NCI-H69 (cell line): ENCODE measurements at regions not wholly inside any gene's neighbourhood (a gene's known extent, or its start where the extent isn't known, plus 50 kb on each side); places are given as distances from the start of the nearest gene placed in this dataset.

Experiments used
- DNase-seq: peaks from one replicate; lab custom pipeline; 2025; lab: John Stamatoyannopoulos, UW

DNA sequence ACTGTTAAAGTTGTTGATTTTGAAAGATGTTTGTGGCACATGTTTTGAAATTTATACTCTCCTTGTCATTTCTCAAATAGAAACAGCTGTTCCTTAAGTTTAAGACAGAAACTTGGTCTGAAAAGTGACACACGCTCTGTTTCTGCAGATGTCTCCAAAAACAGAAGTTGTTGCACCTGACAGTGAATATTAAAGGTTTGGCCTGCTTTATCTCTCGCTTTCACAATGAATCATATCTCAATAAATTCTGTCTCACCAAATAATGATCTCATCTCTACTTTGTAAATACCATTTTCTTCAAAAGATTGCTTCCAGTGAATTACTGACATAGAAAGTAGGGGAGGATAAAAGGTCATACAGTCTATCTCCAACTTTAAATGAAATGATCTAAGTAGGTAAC is 294.9 kb upstream of the SYT4 start:
- peak; percentile 30 for DNase-seq

DNA sequence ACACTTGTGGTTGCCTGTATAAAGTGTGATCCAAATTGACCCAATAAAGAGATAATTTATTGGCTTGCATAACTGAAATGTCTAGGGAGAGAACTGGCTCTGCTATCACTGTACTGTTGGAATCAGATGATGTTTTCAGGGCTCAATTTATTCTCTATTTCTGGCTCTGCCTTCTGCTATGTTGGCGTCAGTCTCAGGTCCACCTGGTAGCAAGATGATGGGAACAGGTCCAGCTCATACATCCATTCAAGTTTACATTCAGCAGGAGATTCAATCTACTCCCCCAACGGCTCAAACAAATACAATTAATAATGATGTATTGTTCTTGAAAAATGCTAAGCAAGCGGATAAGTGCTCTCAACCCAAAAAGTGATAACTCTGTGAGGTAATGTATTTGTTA is 297.7 kb upstream of the SYT4 start:
- peak; percentile 94 for DNase-seq

DNA sequence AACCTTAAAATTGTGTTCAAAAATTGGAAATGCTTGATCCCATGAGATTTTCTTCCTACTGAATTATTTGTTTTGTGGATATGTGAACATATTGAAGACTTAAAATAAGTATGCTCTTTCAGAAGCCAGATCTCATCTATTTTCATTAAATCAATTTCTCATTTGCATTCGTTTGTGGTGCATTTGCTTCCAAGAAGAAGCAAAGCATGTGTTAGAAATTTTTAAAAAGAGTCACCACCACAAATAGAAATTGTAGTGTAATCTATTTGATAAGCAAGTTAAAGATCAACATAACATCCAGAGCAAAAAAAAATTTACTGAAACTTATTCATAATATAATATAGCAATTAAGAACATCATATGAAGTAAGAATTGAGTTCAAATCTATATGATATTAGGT is 300.9 kb upstream of the SYT4 start:
- no peak for DNase-seq

DNA sequence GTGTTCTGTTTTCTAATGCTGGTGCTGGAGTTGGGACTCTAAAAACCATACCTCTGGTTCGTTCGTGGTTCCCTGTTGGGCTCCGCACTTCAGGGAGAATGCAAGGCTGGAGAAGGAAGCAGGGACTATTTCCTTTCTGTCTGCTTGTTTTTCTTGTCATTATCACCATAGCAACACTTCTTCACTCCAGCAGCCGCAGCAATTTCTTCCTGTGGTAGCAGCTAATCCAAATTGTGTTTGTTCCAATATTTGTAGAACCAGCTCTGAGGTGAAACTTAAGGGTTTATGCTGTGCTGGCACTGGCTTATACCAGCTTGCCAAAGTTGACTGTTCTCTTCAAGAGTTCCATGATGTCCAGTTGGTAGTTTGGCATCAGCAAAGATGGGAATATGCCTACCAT is 301.4 kb upstream of the SYT4 start:
- peak; percentile 89 for DNase-seq

DNA sequence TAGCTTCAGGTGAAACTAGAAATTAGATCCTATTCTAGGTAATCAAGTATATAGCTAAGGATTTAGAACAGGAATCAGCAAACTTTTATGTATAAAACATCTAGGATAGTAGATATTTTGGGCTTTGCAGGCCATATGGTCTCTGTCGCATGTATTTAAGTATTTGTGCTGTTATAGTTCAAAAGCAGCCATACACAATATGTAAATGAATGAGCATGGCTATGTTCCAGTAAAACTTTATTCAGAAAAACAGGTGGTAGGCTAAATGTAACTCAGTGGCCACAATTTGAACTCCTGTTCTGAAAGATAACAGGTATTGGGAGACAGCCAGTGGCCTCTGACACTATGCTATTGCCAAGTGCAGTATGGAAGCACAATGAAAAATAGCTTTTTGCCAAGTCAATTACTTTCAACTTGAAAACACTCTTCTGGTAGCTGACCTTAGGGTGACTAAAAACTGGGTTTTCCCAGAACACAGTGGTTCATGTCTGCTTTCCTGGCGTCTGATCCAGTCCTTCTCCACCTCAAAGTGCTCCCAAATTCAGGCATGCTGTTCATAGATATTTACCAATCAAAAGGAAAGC is 304.7 kb upstream of the SYT4 start:
- DNase-seq = peak; percentile 35

DNA sequence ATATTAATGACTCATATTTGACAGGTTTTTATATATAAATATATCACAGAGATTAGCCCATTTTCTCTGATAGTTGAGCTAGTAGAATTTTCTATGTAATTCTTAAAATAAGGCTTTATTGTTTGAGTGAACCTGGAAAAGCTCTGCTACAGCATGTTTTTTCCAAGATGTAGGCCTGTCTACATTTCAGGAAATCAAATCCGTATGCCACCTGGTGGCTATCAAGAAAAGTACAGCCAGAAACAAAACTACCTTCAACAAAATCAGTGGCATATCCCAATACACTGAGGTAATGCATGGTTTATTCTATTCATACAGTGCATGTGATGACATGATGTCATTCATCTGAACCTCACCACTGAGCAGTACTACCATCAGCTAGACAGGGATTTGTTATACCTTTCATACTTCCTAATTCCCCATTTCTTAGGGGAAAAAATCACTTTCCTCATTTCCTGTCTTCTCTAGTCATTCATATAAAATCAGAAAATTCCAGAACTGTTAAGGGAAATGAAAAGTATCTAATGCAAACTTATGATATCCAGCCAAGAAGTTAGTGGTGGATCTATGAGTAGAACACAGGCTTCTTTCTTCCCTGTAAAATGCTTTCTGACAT is 310.4 kb upstream of the SYT4 start:
- DNase-seq = peak; percentile 87

DNA sequence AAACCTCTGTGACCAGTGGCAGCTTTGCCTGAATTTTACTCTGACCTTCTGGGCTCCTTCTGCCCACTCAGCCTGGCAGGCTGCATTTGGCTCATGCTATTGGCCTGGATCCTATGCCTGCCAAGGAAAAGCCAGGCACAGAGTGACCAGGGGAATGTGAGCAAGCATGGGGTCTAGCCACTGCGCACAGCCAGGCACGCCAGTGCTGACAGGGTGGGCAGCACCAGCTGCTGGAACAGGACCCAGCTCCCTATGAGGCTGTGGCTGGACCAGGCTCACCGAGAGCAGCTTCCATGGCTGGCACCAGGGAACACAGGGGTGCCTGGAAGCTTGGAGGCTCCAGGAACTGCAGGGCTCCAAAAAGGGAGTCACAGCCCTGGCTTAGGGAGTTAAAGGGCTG is 311.5 kb upstream of the SYT4 start:
- no peak for DNase-seq

DNA sequence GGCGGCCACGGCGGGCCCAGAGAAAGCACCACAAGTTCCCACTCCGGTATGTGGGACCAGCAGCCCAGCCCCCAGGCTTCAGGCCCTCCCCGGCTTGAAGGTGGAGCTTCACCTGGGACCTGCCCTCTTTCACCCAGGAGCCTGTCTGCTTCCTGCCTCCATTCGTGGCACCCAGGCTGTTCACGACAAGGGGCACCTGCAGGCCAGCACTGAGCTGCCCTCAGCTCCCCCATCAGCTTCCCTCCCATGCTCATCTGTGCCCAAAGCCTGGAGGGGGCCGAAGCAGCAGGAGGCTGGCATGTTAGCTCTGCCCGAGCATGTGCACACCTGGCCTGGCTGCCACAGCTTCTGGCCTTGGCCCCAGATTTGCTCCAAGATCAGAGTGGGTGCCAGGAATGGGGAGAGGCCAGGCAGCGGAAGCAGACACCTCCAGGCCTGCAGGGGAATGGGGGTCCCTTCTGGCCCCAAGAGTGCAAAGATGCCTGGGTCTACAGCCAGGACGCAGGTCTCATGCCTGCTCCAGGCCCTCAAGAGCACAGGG is 312.4 kb upstream of the SYT4 start:
- DNase-seq = peak; percentile 30

DNA sequence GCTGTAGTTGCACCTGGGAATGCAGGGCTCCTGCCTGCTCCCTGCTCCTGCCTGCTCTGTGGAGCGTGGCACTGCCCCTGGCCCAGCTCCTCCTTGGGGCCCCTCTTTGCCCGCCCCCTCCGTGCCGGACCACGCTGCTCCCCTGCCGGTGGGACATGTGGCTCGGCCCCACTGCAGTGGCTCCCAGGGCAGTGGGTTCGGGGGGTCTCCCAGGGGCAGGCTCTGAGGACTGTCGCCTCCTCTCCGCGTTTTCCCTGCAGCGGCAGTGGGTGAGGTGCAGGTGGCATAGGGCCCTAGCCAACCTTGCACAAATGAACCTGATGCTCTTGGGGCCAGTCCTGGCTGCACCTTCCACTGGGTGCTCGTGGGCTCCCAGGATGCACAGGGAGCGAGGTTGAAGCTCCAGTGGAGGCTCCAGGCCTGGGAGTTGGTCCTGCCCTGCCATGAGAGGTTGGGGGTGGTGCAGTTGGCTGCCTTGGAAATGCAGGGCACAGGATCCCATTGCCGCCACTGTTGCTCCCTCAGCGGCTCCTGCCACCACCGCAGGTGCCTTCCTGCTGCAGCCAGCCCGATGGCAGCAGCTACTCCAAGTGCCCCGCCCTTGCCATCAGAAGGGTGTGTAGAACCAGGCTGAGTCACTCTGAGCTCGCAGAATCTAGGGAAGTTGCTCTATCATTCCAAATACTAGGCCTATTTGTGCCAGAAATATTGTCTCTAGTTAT is 313.1 kb upstream of the SYT4 start:
- DNase-seq = peak; percentile 70

DNA sequence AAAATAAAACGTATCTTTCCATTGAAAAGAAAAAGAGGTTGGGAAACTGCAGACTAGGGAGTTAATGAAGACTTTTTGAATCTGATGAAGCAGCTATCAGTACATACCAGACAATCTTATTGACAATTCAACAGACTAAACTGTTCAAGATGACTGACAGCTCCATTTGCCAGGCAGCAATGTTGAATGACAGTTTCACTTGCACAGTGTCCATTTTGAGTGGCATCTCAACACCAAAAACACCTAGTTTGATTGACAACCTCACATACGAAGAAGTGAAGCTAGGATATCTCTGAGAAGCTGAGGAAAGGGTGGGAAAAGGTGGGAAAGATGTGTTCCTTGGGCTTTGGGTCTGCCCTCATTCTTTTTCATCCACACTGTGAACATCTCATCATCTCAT is 315.0 kb upstream of the SYT4 start:
- no peak for DNase-seq

DNA sequence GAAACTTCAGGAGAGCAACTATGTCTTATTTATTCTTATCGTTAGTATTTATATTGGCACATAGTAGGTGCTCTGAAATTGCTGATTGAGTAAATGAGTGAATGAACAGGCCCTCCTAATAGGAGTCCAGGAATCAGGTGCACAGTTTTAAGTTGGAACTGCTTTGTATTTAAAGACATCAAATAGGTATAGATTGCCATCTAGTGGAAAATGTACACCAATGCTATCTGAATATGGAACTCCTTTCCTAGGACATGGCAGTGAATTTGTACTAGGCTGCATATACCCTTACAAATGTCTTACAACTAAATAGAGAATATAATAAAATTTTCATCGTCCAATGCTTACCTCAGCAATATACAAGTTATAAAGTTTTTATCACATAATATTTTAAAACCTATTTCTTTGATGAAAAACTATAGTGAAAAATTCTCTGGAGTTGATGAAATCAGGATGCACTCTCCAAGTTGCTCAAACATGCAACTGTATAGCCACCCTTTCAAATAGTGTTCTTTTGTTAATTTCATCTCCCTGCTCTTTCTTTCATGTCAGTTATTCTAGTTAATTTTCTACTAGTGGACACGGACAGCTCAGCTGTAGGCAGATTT is 318.9 kb upstream of the SYT4 start:
- peak; percentile 88 for DNase-seq

DNA sequence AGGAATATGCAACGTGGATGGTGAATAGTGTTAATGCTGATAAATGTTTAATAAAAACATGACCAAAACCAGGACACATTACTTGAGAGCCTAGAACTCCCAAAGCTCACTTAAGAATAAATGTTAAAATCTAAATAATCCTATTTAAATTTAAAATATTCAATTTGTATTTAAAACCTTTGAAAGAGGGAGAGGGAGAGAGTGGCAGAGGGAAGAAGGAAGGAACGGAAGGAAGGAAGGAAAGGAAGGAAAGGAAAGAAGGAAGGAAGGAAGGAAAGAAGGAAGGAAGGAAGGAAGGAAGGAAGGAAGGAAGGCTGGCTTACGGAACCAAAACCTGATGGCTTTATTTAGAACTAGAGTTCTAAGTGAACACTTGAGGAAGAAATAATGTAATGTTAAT is 324.1 kb upstream of the SYT4 start:
- no peak for DNase-seq

DNA sequence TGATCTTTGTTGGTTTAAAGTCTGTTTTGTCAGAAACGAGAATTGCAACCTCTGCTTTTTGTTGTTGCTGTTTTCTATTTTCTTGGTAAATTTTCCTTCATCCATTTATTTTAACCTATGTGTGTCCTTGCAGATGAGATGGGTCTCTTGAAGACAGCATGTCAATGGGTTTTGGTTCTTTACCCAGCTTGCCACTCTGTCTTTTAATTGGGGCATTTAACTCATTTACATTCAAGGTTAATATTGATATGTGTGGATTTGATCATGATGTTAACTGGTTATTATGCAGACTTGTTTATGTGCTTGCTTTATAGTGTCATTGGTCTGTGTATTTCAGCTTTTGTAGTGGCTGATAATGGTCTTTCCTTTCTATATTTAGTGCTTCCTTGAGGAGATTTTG is 327.9 kb upstream of the SYT4 start:
- DNase-seq = no peak

DNA sequence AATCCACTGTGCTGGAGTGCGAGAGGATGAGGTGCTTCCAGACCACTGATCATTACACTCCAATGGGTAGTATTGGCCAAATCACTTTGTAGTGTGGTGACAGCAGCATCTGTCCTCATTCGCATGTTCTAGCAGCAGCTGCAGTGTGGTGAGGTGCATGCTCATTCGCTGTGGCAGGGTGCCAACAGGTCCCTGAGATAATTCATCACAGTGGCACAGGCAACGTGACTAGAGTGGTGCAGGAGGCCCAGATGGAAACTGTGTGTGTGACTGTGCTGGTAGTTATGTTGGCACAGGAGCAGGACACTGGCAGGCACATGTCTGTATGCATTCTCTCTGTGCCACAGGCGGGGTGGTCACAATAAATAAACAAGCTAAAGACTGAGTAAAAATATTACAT is 329.5 kb upstream of the SYT4 start:
- DNase-seq = peak; percentile 52

DNA sequence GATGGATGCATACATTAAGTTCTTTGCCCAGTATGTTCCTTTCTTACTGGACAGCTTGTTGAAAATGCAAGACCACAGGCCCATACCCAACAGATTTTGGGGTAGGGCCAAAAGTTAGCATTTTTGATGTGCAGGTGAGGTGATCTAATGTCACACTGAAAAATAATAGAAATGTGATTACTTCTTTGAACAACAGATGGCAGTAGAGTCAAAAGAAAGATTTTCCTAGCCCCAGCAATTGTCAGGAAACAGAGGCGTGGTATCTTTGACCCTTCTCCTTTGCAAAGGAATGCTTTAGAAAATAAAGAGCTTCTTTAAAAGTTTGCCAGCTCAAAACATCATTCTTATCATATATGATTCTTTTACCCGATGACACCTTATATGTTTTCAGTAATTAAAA is 343.6 kb upstream of the SYT4 start:
- peak; percentile 79 for DNase-seq

DNA sequence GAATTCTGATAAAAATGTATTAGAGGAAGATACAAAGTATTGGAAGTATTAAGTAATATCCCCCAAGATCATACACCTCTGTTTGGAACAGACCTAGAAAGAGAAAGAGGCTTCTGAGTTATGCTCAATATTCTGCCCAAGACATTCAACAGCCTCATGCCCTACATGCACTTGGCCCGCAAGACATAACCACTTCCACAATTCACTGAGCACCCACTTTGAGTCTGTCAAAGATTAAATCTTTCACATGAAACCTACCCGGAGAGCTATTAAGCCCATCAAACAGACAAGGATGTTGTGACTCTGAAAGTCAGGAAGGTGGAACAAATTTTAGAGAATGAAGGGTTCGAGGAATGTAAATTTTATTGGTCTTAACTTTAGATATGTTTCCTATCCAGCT is 344.7 kb upstream of the SYT4 start:
- DNase-seq = no peak

DNA sequence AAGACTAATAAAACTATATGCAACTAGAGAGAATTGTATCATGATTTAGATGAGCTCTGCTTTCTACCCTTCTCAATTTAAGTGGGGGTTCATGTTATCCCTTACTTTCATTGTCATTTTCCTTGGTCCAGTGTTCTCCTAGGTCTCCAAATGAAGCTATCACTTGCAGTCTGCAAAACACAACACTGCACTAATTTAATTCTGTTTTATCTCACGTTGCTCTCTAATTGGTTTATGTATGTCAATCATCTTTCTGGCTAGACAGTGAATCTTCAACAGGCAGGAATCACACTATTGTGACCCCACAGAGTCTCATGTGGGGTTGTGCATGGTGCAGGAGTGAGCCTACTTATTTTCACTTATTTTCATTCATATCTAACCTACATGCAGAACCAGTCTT is 348.3 kb upstream of the SYT4 start:
- no peak for DNase-seq

DNA sequence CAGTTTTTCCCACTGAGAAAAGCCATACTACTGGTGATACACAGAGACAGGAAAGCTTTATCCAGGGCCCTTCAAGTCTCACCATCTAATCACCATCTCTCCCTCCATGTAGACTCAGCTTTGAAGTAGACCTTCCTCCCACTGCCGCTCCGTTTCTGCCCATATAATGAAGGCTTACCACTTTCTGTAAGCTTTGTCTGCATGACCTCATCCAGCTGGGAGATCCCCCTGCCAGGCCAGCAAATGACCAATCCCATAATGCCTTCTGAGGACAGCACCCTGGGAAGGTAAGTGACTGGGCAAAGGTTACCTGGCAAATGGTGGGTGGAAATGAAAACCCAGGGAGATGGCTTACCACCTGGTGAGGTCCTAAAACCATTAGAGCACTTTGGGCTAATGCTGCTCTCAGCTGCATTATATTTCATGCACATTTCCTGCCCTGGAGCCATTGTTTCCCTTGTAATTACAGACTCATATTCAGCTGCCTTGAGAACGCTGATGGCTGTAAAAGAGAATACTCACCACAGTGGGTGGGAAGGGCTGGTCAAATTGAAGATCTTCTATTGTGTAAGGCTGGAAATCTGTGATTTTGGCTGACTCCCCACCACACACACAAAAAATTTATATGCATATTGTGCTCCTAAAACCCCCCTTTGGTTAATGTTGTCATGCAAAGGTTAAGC is 350.7 kb upstream of the SYT4 start:
- peak; percentile 100 for DNase-seq

DNA sequence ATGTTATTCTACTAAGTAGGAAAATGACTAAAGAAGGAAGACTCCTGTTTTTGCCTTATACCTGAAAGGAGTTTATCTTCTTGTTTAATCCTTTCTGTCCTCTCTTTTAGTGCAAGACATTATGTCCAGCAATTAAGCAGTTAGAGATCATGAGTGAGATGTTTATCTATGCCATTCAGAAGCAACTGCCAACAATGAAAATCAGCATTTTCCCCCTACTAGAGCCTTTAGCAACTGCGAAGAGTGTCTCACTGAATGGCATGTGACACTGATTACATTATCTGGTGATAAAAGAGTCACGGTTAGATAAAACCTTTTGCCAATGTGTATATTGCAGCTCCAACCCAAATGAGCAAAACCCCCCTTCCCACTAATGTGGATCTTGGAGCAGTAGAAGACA is 357.7 kb upstream of the SYT4 start:
- DNase-seq = peak; percentile 98

DNA sequence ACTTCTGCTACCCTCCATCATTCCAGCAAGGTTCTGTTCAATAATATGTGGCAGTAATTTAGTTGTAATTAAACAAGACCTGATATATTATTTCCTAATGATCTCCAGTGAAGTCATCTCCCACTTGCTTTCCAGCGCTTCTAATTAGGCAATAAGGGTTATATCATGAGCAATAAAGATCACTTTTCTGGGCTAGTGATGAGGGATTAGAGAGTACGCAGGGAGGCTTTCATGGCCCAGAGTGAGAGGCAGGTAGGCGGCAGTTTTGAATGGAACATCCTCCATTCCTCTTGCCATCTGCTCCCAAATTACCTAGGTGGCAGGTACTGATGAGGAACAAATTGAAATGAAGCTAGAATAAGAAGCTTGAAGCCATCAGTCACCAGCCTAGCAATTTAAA is 358.1 kb upstream of the SYT4 start:
- peak; percentile 98 for DNase-seq

DNA sequence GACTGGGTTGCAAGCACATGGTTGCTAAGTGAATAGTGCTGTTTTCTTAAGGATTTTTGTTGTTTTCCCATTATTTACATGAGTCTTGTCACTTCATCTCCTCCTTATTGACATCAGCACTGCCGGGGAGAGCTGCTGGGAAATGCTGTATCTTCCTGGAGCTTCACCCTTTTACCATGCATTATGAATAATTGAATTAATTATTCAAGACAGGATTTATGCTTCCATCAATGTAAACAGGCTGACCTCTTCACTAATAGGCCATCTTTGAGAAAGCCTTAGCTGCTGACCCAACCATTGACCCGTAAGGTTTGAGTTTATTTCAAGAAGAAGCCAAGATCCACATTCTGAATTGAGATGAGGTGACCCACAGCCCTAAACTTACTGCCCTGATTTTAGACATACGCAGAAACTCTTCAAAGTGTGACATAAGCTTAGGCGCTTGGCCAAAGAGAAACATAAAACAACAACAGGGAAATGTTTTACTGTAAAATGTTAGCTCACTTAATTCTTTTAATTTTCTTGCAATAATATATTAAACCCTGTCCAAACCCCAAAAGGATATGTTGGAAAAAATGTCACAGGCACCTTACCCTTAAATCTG is 365.5 kb upstream of the SYT4 start:
- DNase-seq = no peak

DNA sequence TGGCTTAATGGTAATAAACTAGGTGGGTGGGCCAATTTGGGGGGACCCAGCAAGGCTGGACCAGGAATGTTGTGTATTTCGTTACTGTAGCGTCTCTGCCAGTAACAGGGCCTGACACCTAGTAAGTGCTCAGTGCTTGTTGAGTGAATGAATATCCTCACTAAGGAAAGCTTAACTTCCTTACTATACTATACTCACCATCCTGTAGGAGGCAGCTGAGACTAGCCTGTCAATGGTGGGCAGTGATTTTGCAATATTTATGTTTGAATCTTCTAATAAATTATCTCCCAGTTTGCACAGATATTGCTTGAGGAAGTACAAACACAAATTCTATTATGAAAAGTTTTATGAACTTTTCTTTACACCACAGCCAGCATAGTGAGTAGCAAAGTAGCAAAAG is 370.7 kb upstream of the SYT4 start:
- DNase-seq = no peak
